Activated CD4-positive, alpha-beta memory T cell treated with anti-CD3 and anti-CD28 coated beads for 36 hours (primary cell): ENCODE measurements at regions not wholly inside any gene's neighbourhood (a gene's known extent, or its start where the extent isn't known, plus 50 kb on each side); places are given as distances from the start of the nearest gene placed in this dataset.
"Not testable (repeated sequence)": the region's sequence is repeated elsewhere in the genome, so short reads cannot be mapped to it uniquely, and the experiment has no call there.

Source experiments
- CTCF ChIA-PET: fragments of 350-600 bp; sonication (Branson Sonifier 250); formaldehyde crosslinking; loops from one replicate; lab custom pipeline; 2021; ENCODE audit warnings: antibody characterized with exemption, inconsistent platforms; lab: Charles Lee
- POLR2A ChIA-PET: fragments of 350-600 bp; sonication (Branson Sonifier 250); formaldehyde crosslinking; loops from one replicate; lab custom pipeline; 2021; ENCODE audit warnings: antibody characterized with exemption; lab: Charles Lee
- DNase-seq: peaks from one replicate; pipeline ENCODE4 v3.0.0-alpha.2; 2020
- H3K27ac Mint-ChIP-seq: one replicate; pipeline ENCODE4 v1.8.0; 2021; ENCODE audit warnings: mixed read lengths
- H3K27me3 Mint-ChIP-seq: one replicate; pipeline ENCODE4 v1.8.0; 2021; ENCODE audit warnings: mixed read lengths
- H3K36me3 Mint-ChIP-seq: one replicate; pipeline ENCODE4 v1.8.0; 2021; ENCODE audit warnings: mixed read lengths
- H3K4me1 Mint-ChIP-seq: one replicate; pipeline ENCODE4 v1.8.0; 2021; ENCODE audit warnings: low read depth, mixed read lengths
- H3K4me3 Mint-ChIP-seq: one replicate; pipeline ENCODE4 v1.8.0; 2021; ENCODE audit warnings: mild to moderate bottlenecking, mixed read lengths
- H3K9me3 Mint-ChIP-seq: one replicate; pipeline ENCODE4 v1.8.0; 2021; ENCODE audit warnings: mixed read lengths
- intact Hi-C: fragments of 100-400 bp; cut with micrococcal nuclease; formaldehyde crosslinking; loops from one replicate; pipeline ENCODE4 v1.15.1; 2023

DNA sequence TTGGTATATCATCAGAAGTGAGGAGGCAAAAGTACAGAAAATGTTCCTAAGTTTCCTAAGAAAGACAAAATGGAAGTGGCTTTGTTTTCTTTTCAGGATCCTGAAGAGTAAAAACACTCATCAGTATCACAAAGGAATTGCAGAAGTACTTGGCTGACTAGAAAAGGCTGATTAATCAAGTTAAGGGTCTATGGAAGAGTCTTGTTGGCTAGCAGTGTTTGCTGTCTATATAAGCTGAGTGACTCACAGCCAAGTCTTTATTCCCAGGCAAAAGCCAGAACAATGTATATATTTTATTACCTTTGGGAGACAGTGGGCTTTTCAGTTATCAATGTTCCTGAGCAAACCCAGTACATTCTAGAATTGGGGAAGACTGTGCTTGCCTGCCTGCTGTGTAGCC is 777.0 kb downstream of the PLA2G4A start:
- ChIA-PET POLR2A (no interaction called here), CTCF (no interaction called here)
- intact Hi-C loops = no loop called here
- Mint-ChIP-seq H3K9me3 (peaks cover 4% of the 10 kb centered on the region), H3K36me3 (no peaks in the 10 kb centered on the region), H3K27ac (no peak overlapping the region), H3K27me3 (no peaks in the 10 kb centered on the region), H3K4me1 (no peaks in the 10 kb centered on the region), H3K4me3 (no peak overlapping the region)
- no peak for DNase-seq

DNA sequence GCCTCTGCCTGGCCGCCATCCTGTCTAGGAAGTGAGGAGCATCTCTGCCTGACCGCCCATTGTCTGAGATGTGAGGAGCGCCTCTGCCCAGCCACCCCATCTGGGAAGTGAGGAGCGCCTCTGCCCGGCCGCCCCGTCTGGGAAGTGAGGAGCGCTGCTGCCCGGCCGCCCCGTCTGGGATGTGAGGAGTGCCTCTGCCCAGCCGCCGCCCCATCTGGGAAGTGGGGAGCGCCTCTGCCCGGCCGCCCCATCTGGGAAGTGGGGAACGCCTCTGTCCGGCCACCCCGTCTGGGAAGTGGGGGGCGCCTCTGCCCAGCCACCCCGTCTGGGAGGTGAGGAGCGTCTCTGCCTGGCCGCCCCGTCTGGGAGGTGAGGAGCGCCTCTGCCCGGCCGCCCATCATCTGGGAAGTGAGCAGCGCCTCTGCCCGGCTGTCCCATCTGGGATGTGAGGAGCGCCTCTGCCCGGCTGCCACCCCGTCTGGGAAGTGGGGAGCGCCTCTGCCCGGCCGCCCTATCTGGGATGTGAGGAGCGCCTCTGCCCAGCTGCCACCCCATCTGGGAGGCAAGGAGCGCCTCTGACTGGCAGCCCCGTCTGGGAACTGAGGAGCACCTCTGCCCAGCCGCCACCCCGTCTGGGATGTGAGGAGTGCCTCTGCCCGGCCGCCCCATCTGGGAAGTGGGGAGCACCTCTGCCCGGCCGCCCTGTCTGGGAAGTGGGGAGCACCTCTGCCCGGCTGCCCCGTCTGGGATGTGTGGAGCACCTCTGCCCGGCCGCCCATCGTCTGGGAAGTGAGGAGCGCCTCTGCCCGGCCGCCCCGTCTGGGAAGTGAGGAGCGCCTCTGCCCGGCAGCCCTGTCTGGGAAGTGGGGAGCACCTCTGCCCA is 787.3 kb downstream of the PLA2G4A start:
- H3K4me1 Mint-ChIP-seq, CTCF ChIA-PET, intact Hi-C loops, DNase-seq, H3K27ac Mint-ChIP-seq, H3K36me3 Mint-ChIP-seq, H3K27me3 Mint-ChIP-seq, H3K4me3 Mint-ChIP-seq, POLR2A ChIA-PET: not testable (repeated sequence)
- peaks cover 26% of the 10 kb centered on the region for H3K9me3 Mint-ChIP-seq

DNA sequence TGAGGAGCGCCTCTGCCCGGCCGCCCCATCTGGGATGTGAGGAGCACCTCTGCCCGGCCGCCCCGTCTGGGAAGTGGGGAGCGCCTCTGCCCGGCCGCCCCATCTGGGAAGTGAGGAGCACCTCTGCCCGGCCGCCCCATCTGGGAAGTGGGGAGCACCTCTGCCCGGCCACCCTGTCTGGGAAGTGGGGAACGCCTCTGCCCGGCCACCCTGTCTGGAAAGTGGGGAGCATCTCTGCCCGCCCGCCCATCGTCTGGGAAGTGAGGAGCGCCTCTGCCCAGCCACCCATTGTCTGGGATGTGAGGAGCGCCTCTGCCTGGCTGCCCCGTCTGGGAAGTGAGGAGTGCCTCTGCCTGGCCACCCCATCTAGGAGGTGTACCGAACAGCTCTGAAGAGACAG is 788.1 kb downstream of the PLA2G4A start:
- CTCF ChIA-PET, DNase-seq, POLR2A ChIA-PET, intact Hi-C loops, H3K27ac Mint-ChIP-seq, H3K4me1 Mint-ChIP-seq, H3K27me3 Mint-ChIP-seq, H3K36me3 Mint-ChIP-seq, H3K4me3 Mint-ChIP-seq: not testable (repeated sequence)
- H3K9me3 Mint-ChIP-seq = peaks cover 20% of the 10 kb centered on the region

DNA sequence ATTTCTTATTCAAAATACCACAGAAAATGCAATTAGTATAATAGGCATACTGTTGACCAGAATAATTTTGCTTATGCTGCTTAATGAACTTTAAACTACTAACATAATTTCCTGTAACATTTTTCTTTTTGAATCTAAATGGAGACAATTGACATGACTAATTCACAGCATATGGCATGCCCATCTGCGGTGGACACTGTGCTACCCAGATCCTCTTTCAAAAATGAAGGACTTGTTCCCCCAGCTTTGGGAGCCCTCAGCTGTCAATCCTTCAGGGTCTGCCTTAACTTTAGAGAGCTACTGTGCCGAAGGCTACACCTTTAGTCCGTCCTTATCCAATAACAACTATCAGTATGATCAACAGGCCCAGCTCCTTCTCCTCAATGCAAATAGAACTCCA is 789.0 kb downstream of the PLA2G4A start:
- H3K9me3 Mint-ChIP-seq = peaks cover 20% of the 10 kb centered on the region
- H3K36me3 Mint-ChIP-seq = no peaks in the 10 kb centered on the region
- no peak overlapping the region for H3K27ac Mint-ChIP-seq
- CTCF ChIA-PET = no interaction called here
- H3K4me3 Mint-ChIP-seq = no peak overlapping the region
- intact Hi-C loops = no loop called here
- H3K4me1 Mint-ChIP-seq = no peaks in the 10 kb centered on the region
- POLR2A ChIA-PET = no interaction called here
- no peaks in the 10 kb centered on the region for H3K27me3 Mint-ChIP-seq
- no peak for DNase-seq

DNA sequence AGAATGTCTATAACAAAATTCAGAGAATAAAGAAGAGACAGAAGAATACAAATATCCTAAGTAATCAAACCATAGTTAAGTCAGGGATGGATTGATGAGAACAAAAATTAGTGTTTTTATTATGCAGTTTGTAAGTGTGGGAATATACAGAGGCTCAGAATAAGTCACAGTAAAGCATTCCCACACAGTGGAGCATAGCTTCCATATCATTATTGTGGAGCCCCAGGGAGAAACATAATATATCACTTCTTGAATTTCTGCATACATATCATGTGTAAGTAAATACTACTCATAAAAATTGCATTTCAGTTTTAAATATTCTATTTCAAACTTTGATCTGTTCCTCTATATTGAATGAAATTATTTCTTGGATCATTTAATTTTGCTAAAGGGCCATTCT is 790.4 kb downstream of the PLA2G4A start:
- POLR2A ChIA-PET = no interaction called here
- intact Hi-C loops = no loop called here
- no peaks in the 10 kb centered on the region for H3K27me3 Mint-ChIP-seq
- no peaks in the 10 kb centered on the region for H3K36me3 Mint-ChIP-seq
- no peak for DNase-seq
- H3K9me3 Mint-ChIP-seq = peaks cover 20% of the 10 kb centered on the region
- no peaks in the 10 kb centered on the region for H3K4me1 Mint-ChIP-seq
- H3K27ac Mint-ChIP-seq = no peak overlapping the region
- CTCF ChIA-PET = no interaction called here
- no peak overlapping the region for H3K4me3 Mint-ChIP-seq

DNA sequence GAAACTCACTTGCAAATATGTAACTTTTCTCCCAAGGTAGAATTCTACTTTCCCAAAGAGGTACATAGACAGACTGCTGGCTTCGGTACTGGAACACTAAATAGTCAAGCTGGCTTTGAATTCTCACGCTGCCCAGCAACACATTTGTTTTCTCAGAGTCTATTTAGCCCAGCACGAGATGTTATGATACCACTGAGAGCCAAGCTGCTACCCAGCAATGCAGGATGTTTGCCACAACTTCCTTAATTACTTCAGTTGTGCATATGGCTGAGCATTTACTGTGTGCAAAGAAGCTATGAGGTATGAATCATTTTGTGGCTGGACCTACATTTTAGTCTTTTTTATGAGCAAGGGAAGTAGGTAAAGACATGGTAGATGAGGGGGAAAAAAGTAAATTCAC is 793.2 kb downstream of the PLA2G4A start:
- Mint-ChIP-seq H3K27me3 (no peaks in the 10 kb centered on the region), H3K4me1 (no peaks in the 10 kb centered on the region), H3K27ac (no peak overlapping the region), H3K36me3 (no peaks in the 10 kb centered on the region), H3K9me3 (peaks cover 13% of the 10 kb centered on the region), H3K4me3 (no peak overlapping the region)
- intact Hi-C loops = no loop called here
- ChIA-PET POLR2A (no interaction called here), CTCF (no interaction called here)
- no peak for DNase-seq

DNA sequence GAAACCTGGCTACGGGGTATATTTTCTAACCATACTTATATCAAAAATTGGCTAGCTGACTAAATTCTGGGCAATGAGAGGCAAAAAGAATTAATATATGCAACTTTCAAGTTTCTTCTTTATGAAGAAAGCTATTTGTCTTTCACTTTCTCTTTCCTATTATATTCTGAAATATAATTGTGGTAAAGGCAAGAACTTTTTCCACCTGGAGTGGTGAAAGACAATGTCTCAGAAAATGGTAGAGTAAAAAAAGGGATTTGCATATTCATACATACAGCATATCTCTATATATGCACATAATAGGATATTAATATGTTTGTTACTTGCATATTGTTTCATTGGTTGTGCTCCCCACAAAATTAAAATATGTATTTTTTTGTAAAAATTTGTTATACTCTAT is 793.8 kb downstream of the PLA2G4A start:
- peaks cover 13% of the 10 kb centered on the region for H3K9me3 Mint-ChIP-seq
- no peaks in the 10 kb centered on the region for H3K4me1 Mint-ChIP-seq
- intact Hi-C loops = no loop called here
- no peaks in the 10 kb centered on the region for H3K27me3 Mint-ChIP-seq
- CTCF ChIA-PET = no interaction called here
- no peak overlapping the region for H3K4me3 Mint-ChIP-seq
- POLR2A ChIA-PET = no interaction called here
- no peak for DNase-seq
- H3K27ac Mint-ChIP-seq = no peak overlapping the region
- no peaks in the 10 kb centered on the region for H3K36me3 Mint-ChIP-seq

DNA sequence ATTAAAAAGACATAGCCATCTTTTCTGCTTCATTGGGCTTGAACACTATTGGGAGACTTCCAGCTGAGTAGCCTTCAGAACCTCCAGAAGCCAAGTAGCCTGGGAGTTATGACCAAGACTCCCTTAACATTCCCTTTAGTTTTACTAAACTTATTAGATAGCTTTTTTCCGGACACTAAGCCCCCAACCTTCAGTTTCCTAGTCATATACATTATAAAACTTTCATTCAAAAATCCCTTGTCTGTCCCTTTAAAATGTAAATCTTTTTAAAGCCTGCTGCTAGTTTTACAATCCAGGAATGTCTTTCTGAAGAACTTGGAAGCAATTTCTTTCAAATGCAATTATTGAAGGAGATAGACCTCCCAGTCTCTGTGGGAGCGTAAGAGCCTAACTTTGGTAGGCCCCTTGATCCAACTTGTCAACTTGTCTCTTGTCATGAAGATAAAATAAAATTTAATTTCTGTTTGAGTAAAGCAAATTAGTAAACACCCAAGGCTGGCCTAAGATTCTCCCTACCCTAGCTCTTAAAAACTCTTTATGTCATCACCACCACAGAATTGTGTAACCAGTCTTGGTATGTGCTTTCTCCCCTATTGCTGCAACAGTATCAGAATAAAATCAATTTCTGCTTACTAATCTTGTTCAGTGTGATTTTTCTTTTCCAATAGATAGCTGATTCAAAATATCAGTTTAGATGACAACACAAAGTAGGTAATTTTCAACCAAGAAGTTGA is 796.2 kb downstream of the PLA2G4A start:
- CTCF ChIA-PET = no interaction called here
- H3K27me3 Mint-ChIP-seq = no peaks in the 10 kb centered on the region
- POLR2A ChIA-PET = interaction anchor here (0.6 kb wide), 1 partner anchor 1335 kb away, joined by 3 read pairs; no protein-coding TSS in a partner anchor
- intact Hi-C loops = no loop called here
- H3K9me3 Mint-ChIP-seq = peaks cover 6% of the 10 kb centered on the region
- H3K4me1 Mint-ChIP-seq = no peaks in the 10 kb centered on the region
- no peak overlapping the region for H3K4me3 Mint-ChIP-seq
- no peak overlapping the region for H3K27ac Mint-ChIP-seq
- DNase-seq = no peak
- no peaks in the 10 kb centered on the region for H3K36me3 Mint-ChIP-seq

DNA sequence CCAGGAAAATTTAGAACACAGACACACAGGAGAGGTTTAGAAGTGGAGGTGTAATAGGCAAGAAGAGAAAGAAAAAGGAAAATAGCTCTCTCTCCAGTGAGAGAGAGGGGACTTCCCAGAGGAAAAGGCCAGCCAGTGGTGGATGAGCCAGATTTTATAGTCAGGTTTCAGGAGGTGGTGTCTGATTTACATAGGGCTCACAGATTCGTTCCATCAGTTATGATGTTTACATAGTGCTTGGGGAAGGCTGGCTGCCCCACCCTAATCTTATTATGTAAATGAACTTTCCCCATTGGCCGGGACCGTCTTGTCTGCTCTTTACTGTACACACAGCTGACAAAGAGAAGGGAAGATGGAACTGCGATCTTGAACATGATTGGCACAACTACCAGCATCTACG is 797.3 kb downstream of the PLA2G4A start:
- ChIA-PET POLR2A (no interaction called here), CTCF (no interaction called here)
- intact Hi-C loops = no loop called here
- no peak overlapping the region for H3K27ac Mint-ChIP-seq
- H3K4me3 Mint-ChIP-seq = no peak overlapping the region
- no peaks in the 10 kb centered on the region for H3K27me3 Mint-ChIP-seq
- H3K36me3 Mint-ChIP-seq = no peaks in the 10 kb centered on the region
- no peaks in the 10 kb centered on the region for H3K4me1 Mint-ChIP-seq
- DNase-seq = no peak
- peaks cover 9% of the 10 kb centered on the region for H3K9me3 Mint-ChIP-seq

DNA sequence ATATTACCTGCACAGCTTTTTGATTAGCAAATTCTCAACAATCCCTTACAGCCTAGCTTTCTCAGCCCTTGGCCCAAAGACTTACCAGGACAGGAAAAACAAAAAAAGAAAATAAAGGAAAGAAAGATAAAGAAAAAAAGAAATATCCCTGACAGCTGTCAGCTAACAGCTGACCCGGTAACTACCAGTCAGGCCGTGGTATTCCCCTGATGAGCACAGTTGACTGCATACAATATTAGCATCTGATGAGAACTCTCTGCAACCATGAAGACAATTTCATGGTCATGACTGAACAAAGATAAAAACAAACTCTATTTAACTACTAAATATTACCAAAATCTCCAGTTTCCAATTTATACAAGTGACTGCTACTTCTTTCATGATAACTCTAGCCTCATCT is 798.8 kb downstream of the PLA2G4A start:
- intact Hi-C loops = no loop called here
- H3K9me3 Mint-ChIP-seq = peaks cover 18% of the 10 kb centered on the region
- H3K27ac Mint-ChIP-seq = no peak overlapping the region
- no peak for DNase-seq
- no peaks in the 10 kb centered on the region for H3K4me1 Mint-ChIP-seq
- POLR2A ChIA-PET = no interaction called here
- CTCF ChIA-PET = no interaction called here
- H3K27me3 Mint-ChIP-seq = no peaks in the 10 kb centered on the region
- no peak overlapping the region for H3K4me3 Mint-ChIP-seq
- H3K36me3 Mint-ChIP-seq = no peaks in the 10 kb centered on the region

DNA sequence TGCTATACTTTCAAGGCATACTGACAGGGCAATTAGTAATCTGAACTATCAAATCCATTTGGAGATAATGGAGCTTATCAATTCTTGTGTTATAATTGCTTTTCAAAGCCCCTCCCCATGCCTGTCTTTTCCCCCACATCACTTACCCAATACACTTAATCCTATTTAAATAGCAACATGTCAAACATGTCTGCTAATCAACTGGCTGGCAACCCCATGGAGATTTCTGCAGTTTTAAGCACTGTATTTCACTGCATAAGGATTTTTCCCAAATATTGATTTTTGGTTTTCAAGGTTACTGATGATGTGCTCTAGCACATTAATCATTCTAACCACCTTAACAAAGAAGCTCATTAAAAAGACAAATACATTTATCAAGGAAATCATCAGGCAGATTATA is 800.3 kb downstream of the PLA2G4A start:
- intact Hi-C loops = no loop called here
- Mint-ChIP-seq H3K27ac (no peak overlapping the region), H3K27me3 (no peaks in the 10 kb centered on the region), H3K36me3 (no peaks in the 10 kb centered on the region), H3K4me3 (no peak overlapping the region), H3K9me3 (peaks cover 18% of the 10 kb centered on the region), H3K4me1 (no peaks in the 10 kb centered on the region)
- DNase-seq = no peak
- ChIA-PET POLR2A (no interaction called here), CTCF (no interaction called here)

DNA sequence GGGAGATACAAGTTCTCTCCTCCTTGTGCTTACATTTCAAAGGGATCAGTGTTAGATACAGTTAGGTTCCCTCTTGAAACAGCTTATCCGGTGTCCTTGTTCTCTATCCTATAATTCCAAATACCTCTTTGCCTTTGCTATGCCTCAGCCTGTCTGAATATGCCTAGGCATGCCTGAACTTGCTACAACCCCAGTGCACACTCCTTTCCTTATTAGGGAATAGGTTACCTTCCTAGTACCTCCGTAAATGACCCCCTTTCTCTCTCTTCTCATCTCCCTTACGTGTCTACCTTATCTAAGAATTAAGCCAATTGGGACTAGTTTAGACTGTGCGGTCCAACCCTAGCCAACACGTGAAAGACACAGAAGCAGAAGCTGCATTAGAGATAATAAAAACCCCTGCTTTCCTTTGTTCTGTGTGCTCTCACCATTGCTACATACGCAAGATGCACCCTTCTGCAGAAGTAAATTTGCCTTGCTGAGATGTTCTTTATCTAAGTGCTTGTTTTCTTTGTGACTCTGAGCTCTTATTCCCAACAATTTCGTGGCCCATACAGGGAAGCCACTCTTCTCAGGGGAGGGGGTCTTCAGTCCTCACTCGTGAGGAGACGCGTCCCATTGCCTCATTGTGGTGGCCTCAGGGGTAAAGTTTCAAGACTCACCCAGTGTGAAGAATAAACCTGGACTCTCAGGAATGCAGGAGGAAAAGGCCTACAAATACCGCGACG is 802.1 kb downstream of the PLA2G4A start:
- POLR2A ChIA-PET = no interaction called here
- H3K4me1 Mint-ChIP-seq = no peaks in the 10 kb centered on the region

More for the DNA sequence above, 802.1 kb downstream of the PLA2G4A start:
- no peaks in the 10 kb centered on the region for H3K27me3 Mint-ChIP-seq
- no peaks in the 10 kb centered on the region for H3K36me3 Mint-ChIP-seq
- DNase-seq = no peak
- intact Hi-C loops = no loop called here
- no peak overlapping the region for H3K27ac Mint-ChIP-seq
- peaks cover 18% of the 10 kb centered on the region for H3K9me3 Mint-ChIP-seq
- H3K4me3 Mint-ChIP-seq = no peak overlapping the region
- CTCF ChIA-PET = no interaction called here
